HL-60 (cell line): ENCODE measurements at regions not wholly inside any gene's neighbourhood (a gene's known extent, or its start where the extent isn't known, plus 50 kb on each side); places are given as distances from the start of the nearest gene placed in this dataset.

ENCODE experiments used
- DNase-seq, 2 experiments: peaks; one replicate each; pipeline ENCODE4 v3.0.0-alpha.2; 2010 to 2020; ENCODE audit warnings: low read depth in 1 of 2, low spot score in 1 of 2
- H3K27ac ChIP-seq: fragments of 250-450 bp; sonication (Bioruptor Pico); replicated peaks from 2 replicates; pipeline ENCODE4 v1.5.1; 2020; ENCODE audit warnings: mild to moderate bottlenecking, moderate library complexity
- H3K27me3 ChIP-seq: fragments of 250-450 bp; sonication (Bioruptor Pico); 2 replicates; pipeline ENCODE4 v1.5.1; 2021; ENCODE audit warnings: mild to moderate bottlenecking, moderate library complexity; ENCODE audit not compliant: insufficient read depth, poor library complexity, severe bottlenecking
- H3K4me3 ChIP-seq: replicated peaks from 2 replicates; pipeline ENCODE4 v1.5.1; 2011; ENCODE audit warnings: mild to moderate bottlenecking, control low read depth, low read length; ENCODE audit not compliant: insufficient read depth
- GABPA ChIP-seq: IDR thresholded peaks from 2 replicates; pipeline ENCODE4 v1.6.1; 2012; ENCODE audit warnings: low read depth
- POLR2AphosphoS5 ChIP-seq: IDR thresholded peaks from 2 replicates; pipeline ENCODE4 v1.6.1; 2012; ENCODE audit warnings: low read depth
- SPI1 ChIP-seq: IDR thresholded peaks from 2 replicates; pipeline ENCODE4 v1.6.1; 2012; ENCODE audit warnings: low read depth, mild to moderate bottlenecking, borderline replicate concordance
- TF ChIP-seq, protein P1 (sequence below): IDR thresholded peaks from 2 replicates; pipeline ENCODE4 v1.6.1; 2012; ENCODE audit warnings: low read depth; ENCODE audit not compliant: insufficient replicate concordance
- TF ChIP-seq, protein P2 (sequence below): IDR thresholded peaks from one replicate; pipeline ENCODE4 v1.5.1; 2011; ENCODE audit warnings: low read length, control low read depth, inconsistent platforms; ENCODE audit not compliant: insufficient read depth

DNA sequence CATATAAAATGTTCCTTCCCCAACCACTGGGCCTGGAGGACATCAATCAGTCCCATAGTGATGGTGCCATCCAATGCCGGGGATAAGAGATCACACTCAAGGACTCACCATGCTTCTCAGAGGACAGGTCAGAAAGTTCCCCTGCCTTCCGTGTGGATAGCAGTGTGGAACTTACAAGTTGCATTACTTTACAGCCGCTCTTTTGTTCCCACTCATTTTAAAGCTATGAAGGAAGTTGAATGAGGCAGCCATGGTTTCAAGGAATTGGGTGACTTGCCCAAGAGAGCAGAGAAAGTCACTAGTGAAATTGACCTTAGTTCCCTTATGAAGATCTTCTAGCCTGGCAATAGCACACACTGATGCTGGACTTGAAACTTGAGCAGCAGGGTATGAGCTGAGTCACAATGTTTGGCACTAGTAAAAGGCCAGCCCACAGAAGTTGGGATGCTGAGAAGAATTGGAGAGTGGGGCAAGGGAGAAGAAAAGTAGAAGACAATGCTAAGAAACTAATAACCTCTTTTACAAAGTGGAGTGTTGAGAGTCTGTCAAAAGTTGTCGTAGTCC, 78.7 kb downstream of the CXCL12 start:
- H3K27me3 ChIP-seq = peaks cover 1% of the 10 kb centered on the region
- no peak for DNase-seq
- no peak overlapping the region for H3K27ac ChIP-seq
- TF ChIP-seq, protein P1, sequence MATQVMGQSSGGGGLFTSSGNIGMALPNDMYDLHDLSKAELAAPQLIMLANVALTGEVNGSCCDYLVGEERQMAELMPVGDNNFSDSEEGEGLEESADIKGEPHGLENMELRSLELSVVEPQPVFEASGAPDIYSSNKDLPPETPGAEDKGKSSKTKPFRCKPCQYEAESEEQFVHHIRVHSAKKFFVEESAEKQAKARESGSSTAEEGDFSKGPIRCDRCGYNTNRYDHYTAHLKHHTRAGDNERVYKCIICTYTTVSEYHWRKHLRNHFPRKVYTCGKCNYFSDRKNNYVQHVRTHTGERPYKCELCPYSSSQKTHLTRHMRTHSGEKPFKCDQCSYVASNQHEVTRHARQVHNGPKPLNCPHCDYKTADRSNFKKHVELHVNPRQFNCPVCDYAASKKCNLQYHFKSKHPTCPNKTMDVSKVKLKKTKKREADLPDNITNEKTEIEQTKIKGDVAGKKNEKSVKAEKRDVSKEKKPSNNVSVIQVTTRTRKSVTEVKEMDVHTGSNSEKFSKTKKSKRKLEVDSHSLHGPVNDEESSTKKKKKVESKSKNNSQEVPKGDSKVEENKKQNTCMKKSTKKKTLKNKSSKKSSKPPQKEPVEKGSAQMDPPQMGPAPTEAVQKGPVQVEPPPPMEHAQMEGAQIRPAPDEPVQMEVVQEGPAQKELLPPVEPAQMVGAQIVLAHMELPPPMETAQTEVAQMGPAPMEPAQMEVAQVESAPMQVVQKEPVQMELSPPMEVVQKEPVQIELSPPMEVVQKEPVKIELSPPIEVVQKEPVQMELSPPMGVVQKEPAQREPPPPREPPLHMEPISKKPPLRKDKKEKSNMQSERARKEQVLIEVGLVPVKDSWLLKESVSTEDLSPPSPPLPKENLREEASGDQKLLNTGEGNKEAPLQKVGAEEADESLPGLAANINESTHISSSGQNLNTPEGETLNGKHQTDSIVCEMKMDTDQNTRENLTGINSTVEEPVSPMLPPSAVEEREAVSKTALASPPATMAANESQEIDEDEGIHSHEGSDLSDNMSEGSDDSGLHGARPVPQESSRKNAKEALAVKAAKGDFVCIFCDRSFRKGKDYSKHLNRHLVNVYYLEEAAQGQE = no peak
- TF ChIP-seq POLR2AphosphoS5 (no peak), SPI1 (no peak), GABPA (no peak)
- TF ChIP-seq, protein P2, sequence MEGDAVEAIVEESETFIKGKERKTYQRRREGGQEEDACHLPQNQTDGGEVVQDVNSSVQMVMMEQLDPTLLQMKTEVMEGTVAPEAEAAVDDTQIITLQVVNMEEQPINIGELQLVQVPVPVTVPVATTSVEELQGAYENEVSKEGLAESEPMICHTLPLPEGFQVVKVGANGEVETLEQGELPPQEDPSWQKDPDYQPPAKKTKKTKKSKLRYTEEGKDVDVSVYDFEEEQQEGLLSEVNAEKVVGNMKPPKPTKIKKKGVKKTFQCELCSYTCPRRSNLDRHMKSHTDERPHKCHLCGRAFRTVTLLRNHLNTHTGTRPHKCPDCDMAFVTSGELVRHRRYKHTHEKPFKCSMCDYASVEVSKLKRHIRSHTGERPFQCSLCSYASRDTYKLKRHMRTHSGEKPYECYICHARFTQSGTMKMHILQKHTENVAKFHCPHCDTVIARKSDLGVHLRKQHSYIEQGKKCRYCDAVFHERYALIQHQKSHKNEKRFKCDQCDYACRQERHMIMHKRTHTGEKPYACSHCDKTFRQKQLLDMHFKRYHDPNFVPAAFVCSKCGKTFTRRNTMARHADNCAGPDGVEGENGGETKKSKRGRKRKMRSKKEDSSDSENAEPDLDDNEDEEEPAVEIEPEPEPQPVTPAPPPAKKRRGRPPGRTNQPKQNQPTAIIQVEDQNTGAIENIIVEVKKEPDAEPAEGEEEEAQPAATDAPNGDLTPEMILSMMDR = no peak
- no peak overlapping the region for H3K4me3 ChIP-seq

DNA sequence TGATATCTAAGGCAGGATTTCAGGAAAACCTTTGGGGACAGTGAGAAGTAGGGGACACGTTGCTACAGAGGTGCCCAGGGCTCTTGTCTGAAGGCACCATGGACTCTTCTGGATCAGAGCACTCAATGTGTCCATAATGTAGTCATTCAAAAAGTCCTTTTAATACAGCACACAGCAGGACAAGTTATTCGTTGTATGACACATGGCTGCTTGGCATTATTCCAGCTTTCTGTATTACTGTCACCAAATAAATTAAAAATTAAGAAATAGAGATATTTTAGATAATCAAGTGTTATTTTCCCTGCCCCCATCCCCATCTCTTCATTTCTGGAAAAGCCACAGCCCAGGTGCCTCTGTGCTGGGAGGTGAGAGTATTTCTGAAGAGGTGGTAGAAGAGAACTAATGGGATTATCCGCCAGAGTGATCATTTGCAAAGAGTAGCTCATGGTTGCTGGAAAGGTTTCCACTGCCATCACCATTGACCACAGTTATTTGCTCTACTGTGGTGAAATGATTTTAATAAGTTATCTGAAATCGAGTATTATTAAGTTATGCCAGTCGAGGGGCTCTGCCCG, 83.0 kb downstream of the CXCL12 start:
- no peak for DNase-seq
- Histone ChIP-seq H3K4me3 (no peak overlapping the region), H3K27me3 (no peaks in the 10 kb centered on the region), H3K27ac (no peak overlapping the region)
- TF ChIP-seq POLR2AphosphoS5 (no peak), SPI1 (no peak), GABPA (no peak)
- TF ChIP-seq, protein P2 = no peak
- TF ChIP-seq, protein P1 = no peak

DNA sequence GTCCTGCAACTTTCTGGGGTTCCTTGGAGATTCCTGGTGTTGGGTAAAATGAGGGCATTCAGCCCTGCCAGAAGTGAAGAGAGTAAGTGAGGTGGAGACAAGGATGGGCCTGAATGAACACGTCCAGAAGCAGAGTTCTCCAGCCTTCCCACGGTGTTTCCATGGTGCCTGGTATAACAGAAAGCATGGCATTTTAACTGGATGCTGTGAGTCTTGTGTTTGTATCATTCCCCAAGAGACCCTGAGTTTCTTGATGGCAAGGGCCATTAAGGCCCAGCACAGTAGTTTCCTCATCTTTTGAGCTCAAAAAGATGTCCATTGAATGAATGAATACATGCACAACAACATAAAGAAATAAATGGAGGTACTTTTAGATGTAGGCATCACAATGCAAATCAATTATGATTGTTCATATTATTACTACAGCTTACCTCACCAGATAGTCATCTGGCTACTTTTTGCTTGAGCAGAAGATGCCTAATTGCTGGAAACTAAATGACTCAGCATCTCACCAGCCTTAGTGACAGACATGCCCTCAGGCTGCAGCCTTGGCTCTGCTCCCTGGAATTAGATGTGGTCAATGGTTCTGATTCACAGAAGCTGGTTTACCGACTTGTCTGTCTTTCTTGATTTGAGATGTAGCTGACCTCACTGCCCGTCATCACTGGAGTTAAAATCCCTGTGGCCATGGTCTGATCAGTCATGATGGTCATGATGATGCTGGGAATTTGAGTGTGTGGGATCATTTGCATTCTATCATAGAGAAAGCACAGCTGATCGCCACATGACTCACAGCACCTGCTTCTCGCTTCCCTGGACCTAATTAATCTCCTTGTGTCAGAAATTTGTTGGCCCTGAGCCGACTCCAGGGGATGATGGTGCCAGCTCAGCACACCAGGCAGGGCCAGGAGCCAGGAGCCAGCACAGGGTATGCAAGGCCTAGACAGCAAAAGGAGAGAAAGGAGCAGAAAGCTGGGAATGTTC, 83.9 kb downstream of the CXCL12 start:
- DNase-seq = no peak
- Histone ChIP-seq H3K27me3 (no peaks in the 10 kb centered on the region), H3K4me3 (no peak overlapping the region), H3K27ac (no peak overlapping the region)
- TF ChIP-seq SPI1 (no peak), GABPA (no peak), POLR2AphosphoS5 (no peak)
- TF ChIP-seq, protein P1 = no peak
- TF ChIP-seq, protein P2 = no peak
